SH-SY5Y (cell line): ENCODE measurements at regions not wholly inside any gene's neighbourhood (a gene's known extent, or its start where the extent isn't known, plus 50 kb on each side); places are given as distances from the start of the nearest gene placed in this dataset.

Experiments
- GATA2 ChIP-seq: IDR thresholded peaks from 2 replicates; pipeline ENCODE4 v1.6.1; 2011; ENCODE audit warnings: mild to moderate bottlenecking, low read depth, low read length
- GATA3 ChIP-seq: IDR thresholded peaks from 2 replicates; pipeline ENCODE4 v1.6.1; 2011; ENCODE audit warnings: low read depth, mild to moderate bottlenecking, low read length, moderate library complexity

DNA sequence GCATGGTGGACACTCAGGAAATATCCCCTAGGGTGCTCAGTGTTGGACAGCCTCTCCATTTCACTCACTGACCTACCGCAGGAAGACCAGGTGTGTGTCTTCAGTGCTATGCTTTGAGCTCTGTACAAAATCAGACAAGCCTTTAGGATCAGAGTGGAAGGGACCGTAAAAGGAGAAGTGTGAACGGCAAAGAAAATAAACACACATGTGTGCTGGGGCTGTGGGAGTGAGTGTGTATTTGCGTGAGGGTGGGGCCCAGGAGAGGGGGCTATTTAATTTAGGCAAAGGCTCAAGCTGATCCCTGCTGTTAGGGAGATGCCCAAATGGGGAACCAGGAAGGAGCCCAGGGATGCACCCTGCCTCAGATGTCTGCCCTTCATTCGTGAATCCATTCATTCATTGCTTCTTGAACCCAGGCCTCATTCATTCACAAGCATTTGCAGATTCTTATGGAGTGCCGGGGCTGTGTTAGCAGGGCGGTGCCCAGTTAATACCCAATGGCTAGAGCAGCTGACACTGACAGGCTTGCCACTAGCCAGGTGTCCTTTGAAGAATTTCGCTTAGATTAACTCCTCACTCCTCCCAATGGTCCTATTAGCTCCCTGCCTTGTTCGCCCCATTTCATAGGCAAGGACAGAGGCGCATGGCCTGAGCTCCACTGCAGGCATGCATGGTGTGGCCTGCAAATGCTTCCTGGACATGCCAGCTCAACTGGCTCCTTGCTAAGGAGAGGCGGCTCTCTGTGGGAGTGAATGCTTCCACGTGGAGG, 296.7 kb upstream of the FOXF1 start:
- TF ChIP-seq GATA3 (no peak), GATA2 (no peak)
